COLO668 (cell line): ENCODE measurements at regions not wholly inside any gene's neighbourhood (a gene's known extent, or its start where the extent isn't known, plus 50 kb on each side); places are given as distances from the start of the nearest gene placed in this dataset.
A peak's percentile ranks its signal among the peaks of the same experiment; 100 is the strongest.

Experiments
- DNase-seq: peaks from one replicate; lab custom pipeline; 2025; ENCODE audit not compliant: unreplicated experiment; lab: John Stamatoyannopoulos, UW

DNA sequence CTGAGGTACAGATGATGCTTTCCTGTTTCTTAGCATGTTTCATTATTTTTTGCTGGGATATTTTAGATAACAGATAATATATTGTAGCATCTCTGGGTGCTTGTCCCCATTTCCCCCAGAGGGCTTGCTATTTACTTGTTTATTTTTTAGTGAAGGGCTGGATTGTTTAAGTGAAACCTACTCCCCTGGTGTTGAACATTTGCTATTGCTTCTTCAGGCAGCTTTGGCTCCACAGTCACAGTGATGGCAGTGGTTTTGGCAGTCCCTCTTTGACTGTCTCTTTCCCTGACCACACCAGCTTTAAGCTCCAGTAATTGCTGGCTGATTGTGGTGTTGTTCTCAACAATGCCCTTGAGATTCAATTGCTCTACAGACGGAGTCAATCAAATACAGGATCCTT, 128.9 kb downstream of the KLF13 start:
- DNase-seq: no peak

DNA sequence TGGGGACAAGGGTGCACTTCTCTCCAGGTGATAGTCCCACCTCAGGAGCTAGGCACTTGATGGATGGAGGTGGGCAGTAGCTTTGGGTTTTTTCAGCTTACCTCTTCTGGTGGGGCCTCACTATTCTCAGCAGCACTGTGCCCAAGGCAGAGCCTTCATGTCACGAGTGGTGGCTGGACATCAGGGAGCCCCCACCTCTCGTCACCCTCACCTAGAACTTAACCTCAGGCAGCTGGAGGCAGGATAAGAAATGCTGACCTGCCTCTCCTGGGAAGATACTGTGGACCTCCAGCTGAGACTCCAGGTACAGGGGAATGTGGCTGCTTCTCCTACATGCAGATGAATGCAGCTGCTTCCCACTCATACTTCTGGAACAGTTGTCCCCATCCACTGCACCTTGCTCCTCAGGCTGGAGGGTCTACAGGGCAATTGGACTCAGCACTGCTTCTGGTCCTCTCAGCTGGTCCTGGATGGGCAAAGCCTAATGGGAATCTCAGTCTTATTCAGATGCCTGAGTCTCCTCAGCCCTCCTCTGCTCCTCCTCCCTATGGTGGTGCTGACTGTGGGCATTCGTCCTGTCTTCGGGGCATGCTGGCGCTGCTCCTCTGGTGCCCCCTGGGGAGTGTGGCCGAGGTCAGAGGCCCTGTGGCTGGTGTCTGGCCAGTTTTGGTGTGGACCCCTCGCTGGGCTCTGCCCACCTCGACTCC, 129.9 kb downstream of the KLF13 start:
- no peak for DNase-seq

DNA sequence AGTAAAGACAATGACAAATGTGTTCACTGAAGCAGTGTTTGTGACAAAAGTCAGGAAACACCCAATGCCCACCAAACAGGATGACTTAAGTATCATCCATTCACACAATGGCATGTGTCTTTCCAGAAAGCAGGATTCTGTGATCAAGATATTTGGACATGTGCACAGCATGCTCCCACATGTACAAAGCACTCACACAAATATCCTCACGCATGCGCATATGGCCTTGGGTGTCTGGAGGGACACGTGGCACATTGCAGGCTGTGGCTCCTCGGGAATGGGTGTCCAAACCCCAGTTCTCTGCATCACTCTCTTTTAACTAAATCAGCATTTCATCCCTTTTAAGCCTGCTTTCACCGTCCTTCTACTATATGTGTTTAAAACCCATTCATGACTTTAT, 130.5 kb downstream of the KLF13 start:
- no peak for DNase-seq

- DNase-seq: no peak
These were observed 131.2 kb downstream of the KLF13 start for GRCh38 chr15:31457631-31458526.

- DNase-seq: no peak
These were observed 132.2 kb downstream of the KLF13 start for GRCh38 chr15:31458596-31459399.

DNA sequence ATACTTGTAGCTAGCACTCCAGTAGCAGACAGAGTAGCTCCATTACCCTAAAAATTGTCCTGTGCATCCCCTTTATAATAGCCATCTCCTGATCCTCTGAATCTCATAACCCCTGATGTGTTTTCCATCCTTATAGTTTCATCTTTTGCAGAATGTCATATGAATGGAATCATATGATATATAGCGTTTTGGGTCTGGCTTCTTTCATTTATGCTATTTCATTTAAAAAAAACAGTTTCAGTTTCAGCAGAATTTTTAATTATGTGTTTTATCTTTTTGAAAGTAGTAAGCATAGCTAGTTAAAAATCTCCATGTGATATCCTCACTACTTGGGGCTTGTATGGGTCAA, 132.7 kb downstream of the KLF13 start:
- no peak for DNase-seq

- DNase-seq: no peak
These were observed 134.7 kb downstream of the KLF13 start for GRCh38 chr15:31461375-31461774.

- DNase-seq: no peak
These were observed 135.4 kb downstream of the KLF13 start for GRCh38 chr15:31461911-31462480.

DNA sequence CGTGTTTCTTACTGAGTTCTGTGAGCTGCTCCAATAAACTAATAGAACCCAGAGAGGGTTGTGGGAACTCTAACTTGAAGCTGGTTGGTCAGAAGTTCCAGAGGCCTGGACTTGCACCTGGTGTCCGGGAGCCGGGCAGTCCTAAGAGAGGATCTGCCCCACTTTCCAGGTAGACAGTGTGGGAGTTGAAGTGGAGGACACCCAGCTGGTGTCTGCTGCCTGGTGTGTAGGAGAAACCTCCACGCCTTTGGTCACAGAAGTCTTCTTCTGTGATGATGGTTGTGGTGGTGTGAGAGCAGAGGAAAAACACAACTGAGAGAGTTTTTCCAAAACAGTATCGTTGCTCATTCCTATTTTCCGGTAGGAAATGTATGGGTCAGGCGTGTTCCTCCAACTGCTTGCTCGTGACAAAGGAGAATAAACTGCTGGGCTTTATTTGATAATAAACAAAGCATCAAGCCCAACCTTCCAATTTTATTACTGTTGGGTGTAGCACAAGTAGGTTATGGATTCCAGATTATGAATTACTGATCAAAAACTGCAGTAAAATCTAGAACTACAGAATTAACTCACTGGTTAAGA, 137.0 kb downstream of the KLF13 start:
- DNase-seq: no peak

GRCh38 chr15:31464216-31465082, 137.8 kb downstream of the KLF13 start:
- peak; percentile 37 for DNase-seq

DNA sequence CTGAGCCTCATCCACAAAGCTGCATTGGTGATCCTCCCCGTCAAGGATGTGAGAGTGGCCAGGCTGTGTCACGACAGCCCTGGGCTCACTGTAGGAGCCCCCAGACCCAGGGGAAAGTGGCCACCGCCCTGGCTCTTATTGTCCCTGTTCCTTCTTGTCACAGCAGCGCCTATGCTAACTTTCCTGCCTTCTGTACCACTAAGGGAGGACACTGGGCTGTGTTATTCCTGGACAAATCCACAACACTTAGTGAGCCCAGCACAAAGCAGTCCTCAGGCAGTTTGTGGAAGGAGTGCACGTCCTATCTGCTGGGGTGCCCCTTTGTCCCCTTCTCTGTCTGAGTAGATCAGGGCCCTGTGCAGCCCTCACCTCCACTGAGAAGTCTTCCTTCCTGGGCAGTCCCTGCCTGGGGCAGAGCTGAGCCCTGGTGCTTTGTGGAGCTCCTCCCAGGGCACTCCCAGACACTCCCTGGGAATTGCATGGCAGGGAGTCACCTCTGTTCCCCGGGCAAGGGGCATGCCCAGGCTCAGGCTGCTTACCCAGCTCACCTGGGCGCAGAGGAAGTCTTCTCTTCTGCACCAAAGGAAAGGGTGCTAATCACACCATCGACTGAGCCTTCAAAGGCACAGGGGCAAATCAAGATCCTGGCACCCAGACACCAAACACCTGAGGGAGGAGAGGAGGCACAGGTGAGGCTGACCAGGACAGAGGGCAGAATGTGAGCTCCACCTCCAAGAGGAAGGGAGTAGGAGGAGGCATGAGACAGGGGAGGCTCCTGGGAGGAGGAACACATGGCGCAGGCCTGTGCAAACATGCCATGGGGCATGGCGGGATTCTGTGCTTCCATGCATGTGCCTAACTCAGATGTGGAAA, 138.7 kb downstream of the KLF13 start:
- no peak for DNase-seq

DNA sequence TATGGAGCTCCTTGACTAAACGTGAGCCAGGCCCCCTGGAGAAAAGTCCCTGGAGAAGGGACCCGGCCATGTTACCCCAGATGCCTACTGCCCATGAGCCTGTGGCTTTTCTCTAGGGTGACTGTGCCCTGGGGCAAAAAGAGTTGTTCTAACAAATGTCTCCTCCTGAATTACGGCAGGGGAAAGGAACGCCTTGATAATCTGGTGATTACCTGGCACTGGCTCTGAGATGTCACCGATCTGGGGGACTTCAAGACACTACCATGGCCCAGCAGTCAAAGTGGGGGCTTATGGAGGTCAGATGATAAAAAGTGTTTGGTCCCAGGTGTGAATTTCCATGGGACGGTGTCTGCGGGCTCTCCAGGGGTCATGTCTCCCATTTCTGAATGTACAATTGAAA, 140.7 kb downstream of the KLF13 start:
- DNase-seq: no peak

- DNase-seq: no peak
These were observed 142.5 kb downstream of the KLF13 start for GRCh38 chr15:31468911-31469785.

- no peak for DNase-seq
These were observed 143.3 kb downstream of the KLF13 start for GRCh38 chr15:31469786-31470525.

DNA sequence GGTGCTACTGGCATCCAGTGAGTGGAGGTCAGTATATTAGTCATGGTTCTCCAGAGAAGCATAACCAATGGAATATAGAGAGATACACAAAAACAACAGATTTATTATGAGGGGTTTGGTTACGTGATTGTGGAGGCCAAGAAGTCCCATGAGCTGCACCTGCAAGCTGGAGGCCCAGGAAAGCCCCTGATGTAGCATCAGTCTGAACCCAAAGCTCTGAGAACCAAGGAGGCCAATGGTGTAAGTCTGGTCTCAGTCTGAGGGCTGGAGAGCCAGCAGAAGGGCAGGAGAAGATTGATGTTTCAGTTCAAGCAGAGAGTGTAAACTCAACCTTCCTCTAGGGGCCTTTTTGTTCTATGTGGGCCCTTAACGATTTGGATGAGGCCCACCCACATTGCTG, 144.1 kb downstream of the KLF13 start:
- no peak for DNase-seq

DNA sequence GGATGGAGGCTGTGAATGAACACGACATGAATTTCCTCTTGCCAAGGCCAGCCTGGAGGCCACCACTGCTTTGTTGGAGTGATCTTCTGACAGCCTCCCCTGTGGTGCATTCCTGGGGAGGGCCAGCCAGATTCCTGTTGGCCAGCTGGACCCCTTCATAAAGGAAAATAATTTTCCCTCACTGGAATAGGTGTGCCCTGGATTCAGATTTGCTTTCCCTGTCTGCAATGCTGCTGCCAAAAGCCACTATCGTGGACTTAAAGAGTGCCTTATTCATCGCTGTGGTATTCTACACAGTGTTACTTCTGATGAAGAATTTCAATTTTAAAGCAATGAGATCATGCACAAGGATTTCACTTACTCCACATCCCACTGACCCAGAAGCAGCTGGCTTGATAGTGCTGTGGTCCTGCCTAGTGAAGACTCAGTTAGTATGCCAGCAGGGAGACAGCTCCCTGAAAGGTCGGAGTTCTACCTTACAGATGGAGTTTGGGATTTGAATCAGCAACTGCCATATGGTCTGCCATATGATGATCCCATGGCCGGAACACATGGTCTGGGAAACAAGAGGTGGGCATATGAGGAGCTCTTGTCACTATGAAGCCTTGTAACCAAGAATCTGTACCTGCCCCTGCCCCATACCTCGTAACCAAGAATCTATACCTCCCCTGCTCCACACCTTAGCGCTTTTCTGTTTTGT, 145.2 kb downstream of the KLF13 start:
- DNase-seq: no peak
